Stomach (tissue), 8 donors: ENCODE measurements at regions not wholly inside any gene's neighbourhood (a gene's known extent, or its start where the extent isn't known, plus 50 kb on each side); places are given as distances from the start of the nearest gene placed in this dataset.

Experiments
- DNase-seq, 2 donors: peaks; one replicate each; pipeline versions ENCODE4 v3.0.0 to v3.0.0-alpha.2; 2013 to 2019
- H3K27ac ChIP-seq, 5 donors: fragments of 200-600 bp in 4 of 5; sonication (generic) in 4 of 5; one replicate each; pipeline ENCODE4 v1.5.1; 2013 to 2019; ENCODE audit warnings: mild to moderate bottlenecking in 1 of 5, moderate library complexity in 1 of 5
- H3K27me3 ChIP-seq, 3 donors: fragments of 200-600 bp; sonication (generic); one replicate each; pipeline ENCODE4 v1.5.1; 2017 to 2019; ENCODE audit warnings: mixed run types in 1 of 3
- H3K36me3 ChIP-seq, 4 donors: fragments of 200-600 bp; sonication (generic); 1 replicate in 3 of 4; 2 replicates in 1 of 4; pipeline ENCODE4 v1.5.1; 2016 to 2019
- H3K4me1 ChIP-seq, 4 donors: fragments of 200-600 bp; sonication (generic); one replicate each; pipeline ENCODE4 v1.5.1; 2016 to 2019
- H3K4me3 ChIP-seq, 4 donors: fragments of 200-600 bp; sonication (generic) in 3 of 4; one replicate each; pipeline ENCODE4 v1.5.1; 2016 to 2019; ENCODE audit warnings: mild to moderate bottlenecking in 1 of 4
- H3K9me3 ChIP-seq, 4 donors: fragments of 200-600 bp; sonication (generic); one replicate each; pipeline ENCODE4 v1.5.1; 2016 to 2019
- EP300 ChIP-seq: sonication (generic); formaldehyde crosslinking; IDR thresholded peaks from one replicate; pipeline ENCODE4 v1.6.1; 2017; ENCODE audit warnings: antibody characterized with exemption
- POLR2A ChIP-seq, 4 donors: fragments of 450-650 bp; IDR thresholded peaks; one replicate each; pipeline ENCODE4 v1.6.1; 2016; ENCODE audit warnings: antibody characterized with exemption in 4 of 4, control low read depth in 2 of 4, mild to moderate bottlenecking in 1 of 4, moderate library complexity in 1 of 4
- POLR2AphosphoS5 ChIP-seq, 3 donors: sonication (generic); formaldehyde crosslinking; IDR thresholded peaks; one replicate each; pipeline ENCODE4 v1.6.1; 2016; ENCODE audit warnings: antibody characterized with exemption in 3 of 3
- WGBS, 5 donors: extraction: QIAGEN DNeasy Blood & Tissue Kit in 3 of 5; methylation state at CpG; one replicate each; pipeline versions ENCODE4 v1.1.5 to v1.1.7; 2013 to 2018; 5-methylcytosine and 5-hydroxymethylcytosine counted together
- intact Hi-C: fragments of 100-400 bp; cut with DNase I; formaldehyde crosslinking; loops from one replicate; pipeline ENCODE4 v1.15.1; 2023; ENCODE audit warnings: low total_unique reads
- TF ChIP-seq, protein P1 (sequence below), 7 experiments: fragments of 450-650 bp in 4 of 7; fragments of 200-600 bp in 3 of 7; sonication (generic) in 3 of 7; IDR thresholded peaks; one replicate each; pipeline ENCODE4 v1.5.1; 2016 to 2019; ENCODE audit warnings: antibody characterized with exemption in 7 of 7, control low read depth in 2 of 7, mild to moderate bottlenecking in 1 of 7
- donor health status: healthy with polysubstance abuse.
- donor health status: Bipolar disorder and iron deficiency.
- donor health status: healthy.

DNA sequence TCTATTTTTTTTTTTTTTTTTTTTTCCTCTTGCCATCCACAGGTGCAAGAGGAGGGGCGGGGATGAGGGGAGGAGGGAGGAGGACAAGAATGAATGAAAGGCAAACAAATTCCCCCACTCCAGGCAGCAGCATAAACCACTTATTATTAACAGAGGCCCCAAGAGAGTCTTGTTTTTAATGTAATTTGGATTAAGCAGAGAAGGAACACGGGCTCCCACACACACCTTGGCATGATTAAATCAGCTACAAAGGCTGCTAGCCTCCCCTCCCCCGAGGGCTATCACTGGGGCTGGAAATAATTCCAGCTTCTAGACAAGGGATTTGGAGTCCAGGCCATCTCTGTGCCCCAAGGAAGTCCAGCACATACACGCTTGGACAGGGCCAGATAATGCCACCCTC, 93.4 kb upstream of the DRD2 start:
- DNase-seq = no peak
- H3K4me3 ChIP-seq = no peak overlapping the region
- WGBS, 5 donors = 48 to 55% (median 51%) methylated on average over 3 to 4 of the region's 4 CpGs
- peaks cover 0 to 14% (median 0%) of the 10 kb centered on the region in 3 donors for H3K27me3 ChIP-seq
- intact Hi-C loops = no loop called here
- TF ChIP-seq, protein P1, sequence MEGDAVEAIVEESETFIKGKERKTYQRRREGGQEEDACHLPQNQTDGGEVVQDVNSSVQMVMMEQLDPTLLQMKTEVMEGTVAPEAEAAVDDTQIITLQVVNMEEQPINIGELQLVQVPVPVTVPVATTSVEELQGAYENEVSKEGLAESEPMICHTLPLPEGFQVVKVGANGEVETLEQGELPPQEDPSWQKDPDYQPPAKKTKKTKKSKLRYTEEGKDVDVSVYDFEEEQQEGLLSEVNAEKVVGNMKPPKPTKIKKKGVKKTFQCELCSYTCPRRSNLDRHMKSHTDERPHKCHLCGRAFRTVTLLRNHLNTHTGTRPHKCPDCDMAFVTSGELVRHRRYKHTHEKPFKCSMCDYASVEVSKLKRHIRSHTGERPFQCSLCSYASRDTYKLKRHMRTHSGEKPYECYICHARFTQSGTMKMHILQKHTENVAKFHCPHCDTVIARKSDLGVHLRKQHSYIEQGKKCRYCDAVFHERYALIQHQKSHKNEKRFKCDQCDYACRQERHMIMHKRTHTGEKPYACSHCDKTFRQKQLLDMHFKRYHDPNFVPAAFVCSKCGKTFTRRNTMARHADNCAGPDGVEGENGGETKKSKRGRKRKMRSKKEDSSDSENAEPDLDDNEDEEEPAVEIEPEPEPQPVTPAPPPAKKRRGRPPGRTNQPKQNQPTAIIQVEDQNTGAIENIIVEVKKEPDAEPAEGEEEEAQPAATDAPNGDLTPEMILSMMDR (IDR thresholded peaks at IDR 0.05) = no peak
- no peak for TF ChIP-seq EP300
- TF ChIP-seq POLR2A (IDR thresholded peaks at IDR 0.05) = no peak
- TF ChIP-seq POLR2AphosphoS5 (IDR thresholded peaks at IDR 0.05) = no peak
- H3K36me3 ChIP-seq = no peaks in the 10 kb centered on the region
- H3K27ac ChIP-seq = no peak overlapping the region
- no peaks in the 10 kb centered on the region for H3K9me3 ChIP-seq
- H3K4me1 ChIP-seq = no peaks in the 10 kb centered on the region

DNA sequence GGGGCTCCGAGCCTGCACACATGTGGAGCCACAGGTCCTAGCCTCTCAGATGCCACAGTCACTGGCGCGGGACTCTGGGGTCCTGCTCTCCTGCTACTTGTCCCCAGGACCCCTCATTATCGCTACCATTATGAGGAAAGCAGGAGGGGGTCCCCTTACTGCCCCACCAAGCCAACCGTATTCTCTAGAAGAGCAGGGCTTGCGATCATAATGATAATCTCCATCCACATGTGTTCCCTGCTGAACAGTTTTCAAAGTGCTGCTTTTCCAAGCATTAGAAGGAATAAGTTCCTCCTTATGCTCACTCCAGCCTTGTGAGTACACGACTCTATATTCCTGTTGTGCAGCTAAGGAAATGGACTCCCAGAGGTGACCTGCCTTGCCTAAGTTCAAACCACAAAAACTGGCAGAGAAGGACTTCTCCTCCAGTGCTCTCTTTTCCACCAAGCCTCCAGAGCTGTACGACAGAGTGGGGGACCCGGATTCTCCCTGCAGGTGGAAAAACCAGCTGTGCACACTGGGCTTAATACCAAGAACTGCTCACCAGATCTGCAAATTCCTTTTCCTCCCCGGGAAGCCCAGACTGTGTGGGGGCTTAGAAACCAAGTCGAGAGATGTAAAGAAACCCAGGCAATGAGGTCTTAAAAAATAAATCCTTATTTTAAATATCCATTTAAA, 92.8 kb upstream of the DRD2 start:
- H3K27me3 ChIP-seq = peaks cover 0 to 14% (median 0%) of the 10 kb centered on the region in 3 donors

DNA sequence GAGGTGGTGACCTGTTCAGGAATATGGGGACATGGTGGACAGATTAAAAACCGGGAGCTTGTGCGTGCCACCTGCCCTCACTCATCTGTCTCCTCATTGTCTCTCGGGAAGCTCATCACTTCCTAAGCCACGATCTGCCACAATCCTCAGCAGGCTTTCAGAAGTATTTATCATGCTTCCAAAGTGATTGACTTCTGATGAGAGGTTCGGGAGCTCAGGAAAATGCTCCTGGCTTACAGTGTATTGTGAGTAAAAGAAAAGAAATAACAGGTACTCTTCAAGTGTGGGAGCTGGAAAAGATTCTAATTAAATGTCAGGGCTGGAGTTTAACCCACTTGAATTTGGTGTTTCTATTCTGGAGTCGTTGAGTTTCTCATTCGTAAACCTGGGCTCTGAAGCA, 91.9 kb upstream of the DRD2 start:
- intact Hi-C loops = no loop called here
- H3K4me3 ChIP-seq = no peak overlapping the region
- no peaks in the 10 kb centered on the region for H3K9me3 ChIP-seq
- 85 to 92% (median 89%) methylated on average over 7 of the region's 7 CpGs for WGBS, 5 donors
- no peaks in the 10 kb centered on the region for H3K4me1 ChIP-seq
- no peak for TF ChIP-seq EP300
- TF ChIP-seq POLR2AphosphoS5 (IDR thresholded peaks at IDR 0.05) = no peak
- TF ChIP-seq, protein P1 (IDR thresholded peaks at IDR 0.05) = no peak
- TF ChIP-seq POLR2A (IDR thresholded peaks at IDR 0.05) = no peak
- H3K27ac ChIP-seq = no peak overlapping the region
- DNase-seq = no peak
- H3K36me3 ChIP-seq = no peaks in the 10 kb centered on the region
- peaks cover 0 to 14% (median 0%) of the 10 kb centered on the region in 3 donors for H3K27me3 ChIP-seq

More for the DNA sequence above, 92.8 kb upstream of the DRD2 start:
- Histone ChIP-seq H3K4me3 (no peak overlapping the region), H3K36me3 (no peaks in the 10 kb centered on the region), H3K9me3 (no peaks in the 10 kb centered on the region), H3K4me1 (no peaks in the 10 kb centered on the region), H3K27ac (no peak overlapping the region)
- TF ChIP-seq POLR2A (IDR thresholded peaks at IDR 0.05) = no peak
- TF ChIP-seq, protein P1 (IDR thresholded peaks at IDR 0.05) = no peak
- TF ChIP-seq EP300 = no peak
- no peak for TF ChIP-seq POLR2AphosphoS5 (IDR thresholded peaks at IDR 0.05)
- WGBS, 5 donors = 49 to 54% (median 51%) methylated on average over 10 to 11 of the region's 11 CpGs
- intact Hi-C loops = no loop called here
- DNase-seq = peak in 1 of 2 donors; percentile 19

DNA sequence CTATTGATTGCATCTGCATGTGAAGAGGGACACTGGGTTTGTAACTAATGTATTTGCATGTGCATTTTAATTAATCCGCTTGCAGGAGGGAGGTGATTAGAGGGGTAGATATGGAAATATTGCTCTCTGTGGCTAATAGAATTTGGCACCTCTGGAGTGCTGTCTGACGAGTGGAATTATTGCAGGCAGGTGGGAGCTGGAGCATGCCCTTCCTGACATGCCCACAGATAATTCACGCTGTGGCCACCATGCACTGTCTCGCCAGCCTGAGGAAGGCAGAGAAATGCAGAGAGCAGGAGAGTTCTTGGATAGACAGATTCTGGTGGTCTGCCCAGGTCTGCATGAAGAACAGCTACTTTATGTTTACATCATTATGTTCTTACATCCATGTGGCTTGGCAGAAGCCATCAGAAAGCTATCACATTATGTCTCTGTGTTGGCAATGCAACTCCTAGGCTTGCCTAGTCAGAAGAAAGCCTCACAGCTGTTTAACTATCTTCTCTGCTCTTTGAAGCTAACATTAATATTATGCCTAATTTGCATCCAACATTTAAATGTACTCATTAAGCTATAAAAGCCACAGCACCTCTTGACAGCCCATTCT, 89.4 kb upstream of the DRD2 start:
- H3K27ac ChIP-seq = no peak overlapping the region
- WGBS, 5 donors = 69 to 79% (median 77%) methylated on average over 4 of the region's 4 CpGs

More for the DNA sequence above, 89.4 kb upstream of the DRD2 start:
- Histone ChIP-seq H3K9me3 (no peaks in the 10 kb centered on the region), H3K4me1 (no peaks in the 10 kb centered on the region), H3K4me3 (no peak overlapping the region), H3K27me3 (peaks cover 0 to 14% (median 0%) of the 10 kb centered on the region in 3 donors), H3K36me3 (no peaks in the 10 kb centered on the region)
- peak in 1 of 2 donors; percentile 13 for DNase-seq
- TF ChIP-seq POLR2A (IDR thresholded peaks at IDR 0.05) (no peak), POLR2AphosphoS5 (IDR thresholded peaks at IDR 0.05) (no peak), EP300 (no peak)
- TF ChIP-seq, protein P1 (IDR thresholded peaks at IDR 0.05) = no peak
- intact Hi-C loops = no loop called here
